Upper lobe of right lung (tissue), 1 donor: ENCODE measurements at regions not wholly inside any gene's neighbourhood (a gene's known extent, or its start where the extent isn't known, plus 50 kb on each side); places are given as distances from the start of the nearest gene placed in this dataset.

Source experiments
- ATAC-seq: fragments of 200-7000 bp; cut with Tn5 transposase; one replicate; pipeline ENCODE4 v1.9.1; 2020; ENCODE audit warnings: mild to moderate bottlenecking, moderate library complexity
- DNase-seq: peaks from one replicate; pipeline ENCODE4 v3.0.0-alpha.2; 2020
- H3K27ac ChIP-seq: fragments of 200-600 bp; one replicate; pipeline ENCODE4 v1.8.0; 2022
- H3K27me3 ChIP-seq: fragments of 200-600 bp; one replicate; pipeline ENCODE4 v1.8.0; 2022; ENCODE audit warnings: mild to moderate bottlenecking
- H3K36me3 ChIP-seq: fragments of 200-600 bp; one replicate; pipeline ENCODE4 v1.8.0; 2022
- H3K4me1 ChIP-seq: fragments of 200-600 bp; one replicate; pipeline ENCODE4 v1.8.0; 2022
- H3K4me3 ChIP-seq: fragments of 200-600 bp; one replicate; pipeline ENCODE4 v1.8.0; 2022; ENCODE audit warnings: mild to moderate bottlenecking
- H3K9me3 ChIP-seq: fragments of 200-600 bp; one replicate; pipeline ENCODE4 v1.8.0; 2022
- CTCF ChIP-seq: fragments of 200-600 bp; IDR thresholded peaks from one replicate; pipeline ENCODE4 v1.8.0; 2022; ENCODE audit warnings: antibody characterized with exemption
- intact Hi-C: fragments of 100-400 bp; cut with DNase I; formaldehyde crosslinking; loops from one replicate; pipeline ENCODE4 v1.11.0; 2022
- donor health status: DM: no; HTN: yes; CAD: no; lungs with severe emphysema.

- intact Hi-C loops, result no loop called here
- ATAC-seq (no peak), DNase-seq (no peak)
- H3K9me3 ChIP-seq, result no peaks in the 10 kb centered on the region
- H3K27me3 ChIP-seq, result no peaks in the 10 kb centered on the region
- H3K4me3 ChIP-seq, result no peak overlapping the region
- peaks cover 7% of the 10 kb centered on the region for H3K4me1 ChIP-seq
- no peaks in the 10 kb centered on the region for H3K36me3 ChIP-seq
- H3K27ac ChIP-seq, result no peak overlapping the region
- TF ChIP-seq CTCF, result no peak
These were observed 69.3 kb upstream of the NEDD4L start for GRCh38 chr18:57974585-57975265.

- no peak for TF ChIP-seq CTCF
- Histone ChIP-seq H3K4me3 (no peak overlapping the region), H3K36me3 (no peaks in the 10 kb centered on the region), H3K27me3 (no peaks in the 10 kb centered on the region), H3K27ac (no peak overlapping the region), H3K4me1 (peaks cover 7% of the 10 kb centered on the region), H3K9me3 (no peaks in the 10 kb centered on the region)
- intact Hi-C loops, result no loop called here
- ATAC-seq (no peak), DNase-seq (no peak)
These were observed 70.1 kb upstream of the NEDD4L start for GRCh38 chr18:57973889-57974288.

- intact Hi-C loops, result no loop called here
These were observed 73.5 kb upstream of the NEDD4L start for GRCh38 chr18:57970356-57971095.

GRCh38 chr18:57969824-57970223 is 74.2 kb upstream of the NEDD4L start:
- ATAC-seq, result no peak

More at GRCh38 chr18:57970356-57971095, 73.5 kb upstream of the NEDD4L start:
- no peaks in the 10 kb centered on the region for H3K36me3 ChIP-seq
- no peak overlapping the region for H3K4me3 ChIP-seq
- TF ChIP-seq CTCF, result peak; percentile 14
- no peaks in the 10 kb centered on the region for H3K9me3 ChIP-seq
- H3K4me1 ChIP-seq, result peaks cover under 1% of the 10 kb centered on the region
- H3K27ac ChIP-seq, result no peak overlapping the region
- H3K27me3 ChIP-seq, result no peaks in the 10 kb centered on the region
- ATAC-seq (no peak), DNase-seq (no peak)

GRCh38 chr18:57965246-57965645 is 78.8 kb upstream of the NEDD4L start:
- Histone ChIP-seq H3K4me3 (no peak overlapping the region), H3K36me3 (no peaks in the 10 kb centered on the region), H3K4me1 (no peaks in the 10 kb centered on the region), H3K9me3 (no peaks in the 10 kb centered on the region), H3K27ac (no peak overlapping the region), H3K27me3 (no peaks in the 10 kb centered on the region)
- no peak for TF ChIP-seq CTCF
- ATAC-seq, result no peak
- no peak for DNase-seq
- intact Hi-C loops, result no loop called here

More at GRCh38 chr18:57969824-57970223, 74.2 kb upstream of the NEDD4L start:
- Histone ChIP-seq H3K27me3 (no peaks in the 10 kb centered on the region), H3K4me1 (no peaks in the 10 kb centered on the region), H3K27ac (no peak overlapping the region), H3K9me3 (no peaks in the 10 kb centered on the region), H3K4me3 (no peak overlapping the region), H3K36me3 (no peaks in the 10 kb centered on the region)
- intact Hi-C loops, result no loop called here
- no peak for DNase-seq
- no peak for TF ChIP-seq CTCF
